Stimulated activated CD4-positive, alpha-beta T cell treated with anti-CD3 and anti-CD28 coated beads, Interleukin-2, amount 100 ng/mL, for 24 hours (primary cell): ENCODE measurements at regions not wholly inside any gene's neighbourhood (a gene's known extent, or its start where the extent isn't known, plus 50 kb on each side); places are given as distances from the start of the nearest gene placed in this dataset.

Source experiments
- DNase-seq, 2 donors: peaks; one replicate each; pipeline ENCODE4 v3.0.0-alpha.2; 2020

DNA sequence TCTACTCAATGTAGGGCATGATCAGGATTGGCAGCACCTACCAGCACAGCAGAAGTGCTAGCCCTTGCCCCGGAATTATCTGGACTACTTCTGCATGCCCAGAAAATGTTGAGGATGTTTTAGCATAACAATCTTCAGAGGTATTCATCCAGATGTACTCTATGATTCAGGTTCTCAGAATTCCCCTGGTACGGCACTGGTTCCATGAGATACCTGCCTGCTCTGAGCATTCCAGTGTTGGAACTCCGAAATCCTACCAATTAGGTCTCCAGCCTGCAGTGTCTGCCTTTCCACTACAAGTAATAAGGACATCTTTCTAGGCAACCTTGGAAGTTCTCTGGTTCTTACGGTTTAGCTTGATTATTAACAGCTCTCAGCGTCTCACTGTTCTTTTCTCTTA lies 554.5 kb downstream of the HACE1 start:
- DNase-seq: no peak

DNA sequence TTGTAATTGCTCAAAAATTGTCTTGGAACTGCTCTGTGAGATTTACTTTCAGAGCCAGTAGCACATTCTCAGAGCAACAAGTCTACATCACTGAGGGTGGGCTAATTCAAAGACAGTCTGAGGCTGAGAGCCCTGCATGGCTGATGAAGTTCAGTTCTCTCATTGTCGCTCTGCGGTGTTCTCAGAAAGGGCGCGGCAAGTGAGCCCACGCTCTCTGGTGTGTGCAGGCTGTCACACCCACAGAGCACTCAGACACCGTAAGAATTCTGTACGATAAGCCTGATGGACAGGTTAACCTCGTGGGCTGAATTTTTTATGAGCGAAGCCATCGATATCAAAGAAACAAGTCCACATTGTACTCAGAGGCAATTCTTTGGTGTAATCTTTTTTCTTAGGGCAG lies 557.8 kb downstream of the HACE1 start:
- no peak for DNase-seq

DNA sequence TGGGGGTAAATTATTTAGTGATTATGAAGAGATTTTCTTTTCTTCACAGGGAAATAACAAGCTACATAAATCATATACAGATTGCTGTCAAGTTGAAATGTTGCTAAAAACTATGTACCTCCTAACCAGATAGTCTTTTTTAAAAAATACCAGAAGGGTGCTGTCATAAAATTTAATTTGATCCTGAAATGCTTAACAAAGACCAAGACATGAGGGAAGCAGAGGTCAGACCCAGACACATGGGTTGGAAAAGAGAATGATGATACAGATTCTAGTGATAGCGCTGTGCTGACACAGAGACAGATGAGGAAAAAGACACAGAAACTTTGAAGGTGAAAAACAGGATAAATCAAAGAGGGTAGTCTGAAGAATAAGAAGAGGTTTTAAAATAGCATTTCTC lies 573.1 kb downstream of the HACE1 start:
- no peak for DNase-seq

DNA sequence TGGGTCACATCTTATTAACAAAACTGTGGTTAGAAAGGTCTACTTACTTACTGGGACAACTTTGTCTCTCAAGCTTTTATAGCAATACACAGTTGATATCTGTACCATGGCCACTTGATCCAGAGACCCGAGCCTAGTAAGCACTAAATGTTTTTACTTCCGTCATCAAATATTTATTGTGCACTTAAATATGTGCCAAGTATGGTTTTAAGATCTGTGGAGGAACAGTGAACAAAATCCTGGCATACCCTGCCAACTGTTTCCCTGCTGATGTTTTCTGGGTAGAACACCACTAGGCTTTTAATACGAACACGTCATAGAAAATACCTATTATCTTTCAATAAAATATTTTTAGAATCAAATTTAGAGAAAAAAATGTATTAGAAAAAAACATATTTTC lies 574.8 kb downstream of the HACE1 start:
- no peak for DNase-seq

DNA sequence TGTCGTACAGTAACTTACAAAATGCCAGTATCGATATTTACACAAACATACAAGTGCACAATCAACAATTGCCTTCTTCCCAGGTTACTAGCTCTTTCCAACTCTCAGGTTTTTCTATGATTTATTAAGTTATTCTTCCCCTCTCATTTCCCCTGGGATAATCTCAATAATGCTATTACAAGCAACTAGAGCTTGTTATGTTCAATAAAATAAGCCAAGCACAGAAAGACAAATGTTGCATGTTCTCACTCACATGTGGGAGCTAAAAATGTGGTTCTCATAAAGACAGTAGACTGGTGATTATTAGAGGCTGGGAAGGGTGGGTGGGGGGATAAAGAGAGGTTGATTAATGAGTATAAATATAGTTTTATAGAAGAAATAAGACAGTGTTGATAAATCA lies 577.1 kb downstream of the HACE1 start:
- DNase-seq: no peak

DNA sequence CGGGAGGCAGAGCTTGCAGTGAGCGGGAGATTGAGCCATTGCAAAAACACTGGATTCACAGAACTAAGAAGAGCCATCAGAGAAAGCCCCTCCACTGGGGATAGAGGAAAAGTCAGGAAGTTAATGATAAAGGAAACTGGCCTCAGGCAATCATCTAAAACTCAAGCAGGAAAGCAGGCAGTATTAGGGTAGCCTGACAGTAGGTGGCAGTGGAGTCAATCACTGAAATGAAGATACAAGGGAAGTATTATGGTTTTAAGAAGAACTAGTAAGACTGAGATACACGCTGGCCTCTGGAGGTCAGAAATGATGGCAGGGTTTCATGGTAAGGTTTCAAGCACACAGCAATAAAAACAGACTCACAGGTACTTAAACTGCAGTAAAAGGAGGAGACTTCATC lies 578.3 kb downstream of the HACE1 start:
- no peak for DNase-seq

DNA sequence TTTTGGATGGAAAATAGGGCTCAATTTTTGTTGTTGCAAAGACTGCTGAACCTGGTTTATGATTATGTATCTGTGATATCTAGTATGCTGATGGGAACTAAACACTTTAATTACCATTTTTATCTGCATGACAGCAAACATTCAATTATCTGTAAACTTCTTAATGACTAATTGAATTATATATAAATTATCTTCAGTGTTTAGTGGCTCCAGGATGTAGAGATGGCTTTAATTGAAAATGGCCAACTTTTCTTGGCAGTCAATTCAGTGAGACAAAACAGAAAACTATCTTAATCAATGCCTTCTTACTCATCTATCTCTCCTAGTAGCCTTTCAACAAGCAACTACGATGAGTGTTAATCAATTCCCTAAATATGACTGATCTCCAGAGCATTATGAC lies 591.3 kb downstream of the HACE1 start:
- no peak for DNase-seq

DNA sequence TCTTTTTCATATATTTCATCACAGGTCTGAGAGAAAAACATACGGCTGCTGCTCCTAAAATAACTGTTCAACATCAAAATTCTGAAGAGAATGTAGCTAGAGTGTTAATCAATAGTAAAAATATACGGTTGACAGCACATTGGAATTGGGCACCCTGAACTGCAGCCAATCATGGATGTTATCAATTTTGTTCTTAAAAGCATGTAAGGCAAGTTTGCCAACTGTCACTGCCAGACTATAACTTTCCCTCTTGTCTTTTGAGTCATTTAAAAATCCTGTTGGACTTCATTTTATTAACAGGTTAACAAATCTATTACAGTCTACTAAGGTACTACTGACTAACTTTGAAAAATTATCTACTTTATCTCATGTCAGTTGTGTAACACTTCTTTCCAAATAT lies 592.8 kb downstream of the HACE1 start:
- no peak for DNase-seq

DNA sequence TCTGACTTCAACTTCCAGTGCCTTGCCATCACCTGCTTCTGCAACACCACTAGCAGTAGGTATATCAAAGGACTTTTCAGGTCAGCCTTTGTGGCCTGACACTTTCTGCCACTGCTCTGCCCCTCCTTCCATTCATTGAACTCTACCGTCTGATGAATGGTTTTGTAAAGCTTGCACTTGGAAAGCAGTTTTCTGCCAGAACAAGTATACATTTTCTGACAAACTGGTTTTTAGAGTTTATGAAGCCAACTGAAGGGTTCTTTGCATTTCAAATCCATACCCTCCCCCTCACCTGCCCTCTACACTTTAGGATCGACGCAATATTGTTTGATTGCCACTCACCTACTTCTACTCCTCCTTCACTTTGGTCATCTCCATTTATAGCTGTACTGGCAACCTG lies 603.1 kb downstream of the HACE1 start:
- no peak for DNase-seq

DNA sequence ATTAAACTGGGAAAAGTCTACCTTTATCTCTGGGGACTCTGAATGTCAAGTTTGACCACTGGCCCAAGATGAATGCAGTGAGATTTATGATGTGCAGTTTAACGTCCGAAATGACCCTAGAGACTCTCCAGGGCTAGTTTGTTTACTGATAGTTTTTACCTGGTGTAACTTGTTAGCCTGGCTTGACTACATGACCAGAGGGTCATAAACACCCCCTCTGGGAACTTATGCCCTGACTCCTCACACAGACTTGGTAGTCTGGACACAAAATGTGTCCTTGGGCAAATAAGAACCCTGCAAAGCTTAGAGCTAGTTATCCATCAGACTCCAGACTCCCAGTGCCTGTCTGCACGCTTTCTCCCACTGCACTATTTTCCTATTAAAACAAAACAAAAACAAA lies 606.5 kb downstream of the HACE1 start:
- DNase-seq: no peak

DNA sequence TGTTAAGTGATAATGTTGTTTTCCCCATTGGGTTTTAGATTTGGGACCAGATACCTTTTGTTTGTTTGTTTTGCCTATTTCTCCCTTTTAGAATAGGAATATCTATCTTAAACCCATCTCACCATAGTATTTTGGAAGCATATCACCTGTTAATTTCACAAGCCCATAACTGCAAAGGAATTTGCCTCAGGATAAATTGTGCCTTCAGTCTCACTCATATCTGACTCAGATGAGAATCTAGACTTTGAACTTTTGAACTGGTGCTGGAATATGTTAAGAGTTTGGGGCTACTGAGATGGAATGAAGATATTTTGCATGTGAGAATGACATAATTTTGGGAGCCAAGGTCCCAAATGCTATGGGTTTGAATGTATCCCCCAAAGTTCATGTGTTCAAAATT lies 607.4 kb downstream of the HACE1 start:
- no peak for DNase-seq

DNA sequence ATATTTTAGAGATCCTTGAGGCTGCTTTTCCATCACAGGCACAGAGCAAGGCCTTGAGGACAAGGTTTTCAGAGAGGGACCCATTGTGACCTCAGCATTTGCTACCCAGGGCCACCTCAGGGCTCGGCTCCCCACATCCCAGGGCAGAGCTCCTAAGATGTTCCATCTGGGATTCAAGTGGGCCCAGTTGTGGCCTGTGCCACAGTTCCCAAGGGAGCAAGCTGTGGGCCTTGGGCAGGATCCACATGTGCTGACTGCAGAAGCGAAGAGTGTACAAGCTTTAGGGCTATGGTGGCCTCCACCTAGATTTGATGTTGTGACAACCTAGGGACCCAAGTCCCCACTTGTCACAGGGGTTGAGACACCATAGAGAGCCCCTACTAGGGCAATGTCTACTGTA lies 608.1 kb downstream of the HACE1 start:
- no peak for DNase-seq

DNA sequence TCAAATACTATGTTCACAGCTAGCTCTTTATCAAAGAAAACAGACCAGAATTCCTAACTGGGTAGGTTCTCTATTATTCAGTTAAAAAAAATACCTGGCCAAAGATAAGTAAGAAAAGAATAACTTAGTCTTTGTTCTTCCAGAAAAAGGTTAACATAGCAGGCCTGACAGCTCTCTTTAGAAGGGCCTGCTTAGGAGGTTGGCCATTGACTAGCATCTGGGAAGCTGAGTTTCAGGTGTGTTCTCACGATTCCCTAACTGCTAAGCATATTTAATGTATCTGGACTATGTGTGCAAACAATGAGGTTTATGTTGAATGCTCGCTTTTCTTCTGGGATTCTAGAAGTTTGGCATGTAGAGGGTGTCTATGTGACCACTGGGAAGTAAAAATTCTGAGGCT lies 618.9 kb downstream of the HACE1 start:
- DNase-seq: no peak

DNA sequence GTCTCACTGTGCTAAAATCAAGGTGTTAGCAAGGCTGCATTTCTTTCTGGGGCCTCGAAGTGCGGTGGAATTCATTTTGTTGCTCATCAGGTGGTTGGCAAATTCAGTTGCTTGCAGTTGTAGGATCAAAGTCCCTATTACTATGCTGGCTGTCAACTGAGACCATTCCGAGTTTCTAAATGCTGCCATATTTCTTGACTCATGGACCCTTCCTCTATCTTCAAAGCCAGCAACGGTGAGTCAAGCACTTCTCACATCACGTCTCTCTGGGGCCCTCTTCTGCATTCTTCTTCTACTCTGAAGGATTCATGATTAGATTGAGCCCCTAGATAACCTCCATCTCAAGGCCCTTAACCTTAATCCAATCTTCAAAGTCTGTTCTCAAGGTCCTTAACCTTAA lies 619.7 kb downstream of the HACE1 start:
- DNase-seq: no peak

DNA sequence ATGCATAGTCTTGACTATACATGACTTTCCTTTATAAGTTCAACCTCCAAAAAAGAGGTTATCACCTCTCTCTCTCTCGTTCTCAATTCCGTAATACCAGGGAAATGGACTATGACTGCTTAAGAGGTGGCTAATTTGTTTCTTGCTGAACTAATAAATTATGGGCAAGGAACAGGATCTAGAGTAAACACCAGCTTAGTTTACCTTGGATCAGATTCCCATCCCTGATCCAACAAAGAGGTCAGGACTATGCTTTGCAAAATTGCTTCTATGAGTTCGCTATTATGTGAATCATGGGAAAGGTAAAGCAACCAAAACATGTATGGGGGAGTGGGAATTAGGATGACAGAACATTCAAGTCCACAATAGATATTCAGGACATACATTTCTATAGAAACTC lies 630.7 kb downstream of the HACE1 start:
- no peak for DNase-seq

DNA sequence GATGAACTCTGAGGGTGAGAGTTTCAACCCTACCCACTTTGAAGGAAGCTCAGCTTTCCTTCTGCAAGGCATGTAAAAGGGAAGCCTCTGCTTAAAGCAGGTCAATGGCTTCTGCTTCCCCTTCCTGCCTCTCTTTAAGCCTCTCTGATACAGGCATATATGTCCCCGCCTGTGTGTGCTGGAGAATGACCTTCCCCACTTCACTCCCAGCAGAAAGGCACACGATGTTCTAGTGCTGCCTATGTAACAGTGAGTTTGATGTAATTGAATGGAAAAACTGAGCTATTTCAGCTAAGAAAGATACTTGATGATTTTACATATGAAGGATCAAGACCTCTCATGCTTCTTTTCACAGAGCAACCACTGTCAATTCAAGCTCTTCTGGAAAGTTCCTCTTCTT lies 632.2 kb downstream of the HACE1 start:
- no peak for DNase-seq

DNA sequence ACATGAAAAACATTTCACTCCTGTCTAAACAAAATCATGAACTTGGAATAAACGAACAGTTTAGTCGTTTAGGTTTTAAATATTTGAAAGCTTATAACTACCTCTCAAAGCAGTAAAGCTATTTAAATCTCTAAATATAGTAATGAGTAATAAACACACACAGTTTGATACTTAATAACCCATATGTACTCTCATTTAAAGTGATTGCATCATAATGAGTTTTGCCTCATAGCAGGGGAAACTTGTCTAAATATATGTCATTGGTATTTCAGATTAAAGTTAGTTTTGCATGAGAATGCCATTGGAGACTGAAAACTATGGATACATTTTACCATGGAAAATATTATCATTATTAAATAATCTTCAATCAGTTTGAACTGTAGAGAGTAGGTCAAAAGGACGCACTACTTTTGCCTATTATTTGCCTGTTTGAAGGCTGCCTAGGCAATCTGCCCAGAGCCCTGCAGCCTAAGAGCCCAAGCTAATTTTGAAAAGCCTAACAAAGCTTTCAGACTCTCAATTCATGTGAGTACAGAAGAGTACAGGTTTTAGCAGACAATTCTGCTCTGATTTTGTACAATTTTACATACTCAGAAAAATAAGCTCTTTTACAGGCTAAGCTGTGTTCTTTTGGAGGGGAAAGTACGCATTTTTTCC lies 632.8 kb downstream of the HACE1 start:
- no peak for DNase-seq

DNA sequence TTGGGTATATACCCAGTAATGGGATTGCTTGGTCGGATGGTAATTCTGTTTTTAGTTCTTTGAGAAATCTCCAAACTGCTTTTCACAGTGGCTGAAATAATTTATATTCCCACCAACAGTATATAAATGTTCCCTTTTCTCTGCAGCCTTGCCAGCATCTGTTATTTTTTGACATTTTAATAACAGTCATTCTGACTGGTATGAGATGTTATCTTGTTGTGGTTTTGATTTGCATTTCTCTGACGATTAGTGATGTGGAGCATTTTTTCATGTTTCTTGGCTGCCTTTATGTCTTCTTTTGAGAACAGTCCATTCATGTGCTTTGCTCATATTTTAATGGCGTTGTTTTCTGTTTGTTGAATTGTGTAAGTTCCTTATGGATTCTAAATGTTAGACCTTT lies 641.6 kb downstream of the HACE1 start:
- DNase-seq: no peak

DNA sequence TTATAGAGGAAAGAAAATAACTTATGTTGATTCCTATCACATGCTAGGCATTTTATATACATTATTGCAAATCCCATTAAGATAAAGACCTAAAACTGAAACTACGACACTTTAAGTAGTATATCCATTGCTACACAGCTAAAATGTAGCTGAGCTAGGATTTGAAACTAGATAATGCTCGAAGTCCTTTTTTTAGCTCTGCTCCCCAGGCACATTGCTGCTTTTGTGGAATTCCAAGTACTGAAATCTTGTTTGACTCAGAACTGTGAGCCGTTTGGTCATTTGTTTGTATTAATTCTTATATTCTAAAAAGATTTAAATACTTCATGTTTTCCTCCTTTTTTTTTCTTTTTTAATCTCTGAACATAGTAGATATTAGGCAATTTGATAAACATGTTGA lies 644.8 kb downstream of the HACE1 start:
- no peak for DNase-seq

DNA sequence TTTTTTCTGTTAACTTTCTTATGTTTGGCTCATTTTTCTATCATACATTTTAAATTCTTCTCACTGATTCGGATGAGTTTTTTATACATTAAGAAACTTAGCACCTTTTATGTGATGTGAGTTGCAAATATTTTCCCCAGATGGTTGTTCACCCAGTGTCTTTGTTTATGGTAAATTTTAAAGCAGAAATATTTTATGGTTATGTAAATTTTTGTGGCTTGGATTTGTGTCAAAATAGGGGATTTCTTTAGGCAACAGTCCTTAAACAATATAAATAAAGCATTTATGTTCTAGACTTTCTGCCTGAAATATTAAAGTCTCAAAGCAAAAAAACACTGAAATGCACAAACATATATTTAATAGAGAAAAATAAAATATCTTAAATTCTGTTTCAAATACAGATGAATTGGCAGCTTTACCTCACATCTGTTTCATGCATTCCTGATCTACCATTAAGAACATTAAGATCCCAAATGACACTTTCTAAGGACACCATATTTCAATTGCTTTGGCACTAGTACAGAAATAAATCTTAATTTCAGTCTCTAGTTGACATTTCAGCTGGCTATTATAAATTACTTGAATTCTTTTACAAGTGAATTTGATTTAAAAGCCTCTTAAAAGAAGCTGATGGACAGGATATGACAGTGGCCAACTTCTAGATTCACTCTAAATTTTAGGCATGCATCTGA lies 646.6 kb downstream of the HACE1 start:
- DNase-seq: no peak

DNA sequence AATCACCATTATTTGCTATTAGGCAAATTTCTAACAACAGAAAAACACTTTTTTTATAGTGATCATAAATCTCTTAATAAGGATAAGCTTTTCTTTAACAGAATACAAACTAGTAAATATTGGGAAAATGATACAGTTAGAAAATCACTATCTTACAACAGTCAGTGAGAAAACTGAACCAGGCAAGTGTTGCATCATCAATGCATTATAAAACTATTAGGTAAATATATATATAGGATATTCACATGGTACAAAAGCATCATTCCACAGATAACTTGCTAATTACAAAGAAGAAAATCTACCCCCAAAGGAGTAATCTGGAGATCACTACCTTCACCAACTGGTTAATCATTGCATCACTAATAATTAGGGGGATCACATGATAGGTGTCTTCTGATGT lies 652.1 kb downstream of the HACE1 start:
- no peak for DNase-seq

DNA sequence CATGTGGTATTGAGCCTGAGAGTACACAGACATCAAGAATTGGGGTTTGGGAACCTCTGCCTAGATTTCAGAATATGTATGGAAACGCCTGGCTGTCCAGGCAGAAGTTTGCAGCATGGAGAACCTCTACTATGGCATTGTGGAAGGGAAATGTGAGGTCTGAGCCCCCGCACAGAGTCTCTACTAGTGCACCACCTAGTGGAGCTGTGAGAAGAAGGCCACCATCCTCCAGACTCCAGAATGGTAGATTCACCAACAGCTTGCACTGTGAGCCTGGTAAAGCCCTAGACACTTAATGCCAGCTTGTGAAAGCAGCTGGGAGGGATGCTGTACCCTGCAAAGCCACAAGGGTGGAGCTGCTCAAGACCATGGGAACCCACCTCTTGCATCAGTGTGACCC lies 658.2 kb downstream of the HACE1 start:
- DNase-seq: no peak

DNA sequence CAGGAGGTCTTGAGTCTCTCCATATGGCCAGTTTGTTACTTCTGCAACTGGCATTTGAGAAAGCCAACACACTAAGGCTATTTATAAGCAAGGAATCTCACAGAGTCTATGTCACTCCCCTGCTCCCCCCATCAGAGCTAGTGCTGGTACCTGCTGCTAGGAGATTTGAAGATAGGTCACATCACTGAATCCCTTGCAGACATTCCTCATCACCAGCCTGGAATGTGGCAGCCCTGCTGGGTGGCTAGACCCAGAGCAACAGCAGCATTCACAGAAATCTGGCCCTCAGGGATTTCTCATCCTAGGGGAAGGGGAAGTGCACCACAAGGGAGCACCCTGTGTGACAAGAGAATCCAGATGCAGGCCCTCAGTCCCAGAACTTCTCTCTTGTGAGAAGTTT lies 672.1 kb downstream of the HACE1 start:
- no peak for DNase-seq

DNA sequence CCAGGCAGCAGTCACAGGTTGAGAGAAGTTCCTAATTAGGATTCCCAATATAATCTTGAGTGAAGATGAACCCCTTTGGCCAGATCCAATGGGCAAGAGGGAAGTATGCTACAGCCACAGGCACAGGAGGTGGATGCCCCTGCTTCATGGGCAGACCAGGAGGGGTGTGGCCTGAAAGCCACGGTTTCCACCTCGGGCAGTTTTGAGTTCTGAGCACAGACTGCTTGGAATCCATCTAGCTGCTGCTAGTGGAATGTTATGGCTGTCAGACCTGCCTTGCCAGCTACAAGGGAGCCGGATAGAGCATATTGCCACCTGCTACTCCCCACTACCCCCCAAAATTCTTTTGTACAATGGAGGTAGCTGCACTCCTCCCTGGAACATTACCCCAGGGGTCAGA lies 672.9 kb downstream of the HACE1 start:
- DNase-seq: no peak

DNA sequence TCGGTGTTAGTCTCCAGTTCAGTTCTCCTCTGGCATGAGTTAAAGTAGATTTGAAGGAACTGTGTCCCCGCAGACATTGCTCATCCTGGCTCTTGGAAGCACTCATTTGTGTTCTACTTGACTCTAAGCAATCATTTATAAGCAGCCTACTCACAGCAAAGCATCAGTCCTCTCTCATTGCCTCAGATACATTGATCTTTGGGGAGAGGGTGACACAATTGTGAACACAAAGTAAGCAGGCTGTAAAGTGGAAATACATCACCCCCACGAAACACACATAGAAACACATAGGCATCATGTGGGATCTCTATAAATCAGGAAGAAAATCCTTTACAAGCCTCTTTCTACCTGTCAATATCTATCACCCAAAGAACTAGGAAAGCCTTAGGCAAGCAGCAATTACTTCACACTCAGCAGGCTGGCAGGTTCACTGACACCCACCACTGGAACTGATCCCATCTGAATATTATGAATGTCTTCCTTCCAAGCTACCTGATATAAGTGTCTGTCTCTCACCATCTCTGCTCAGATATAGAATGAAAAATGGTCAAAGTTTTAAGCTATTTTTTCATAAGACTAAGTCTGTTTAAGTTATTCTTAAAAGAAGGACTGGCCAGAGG lies 675.8 kb downstream of the HACE1 start:
- no peak for DNase-seq
